HG02938 (cell line): ENCODE measurements at regions not wholly inside any gene's neighbourhood (a gene's known extent, or its start where the extent isn't known, plus 50 kb on each side); places are given as distances from the start of the nearest gene placed in this dataset.
A peak's percentile ranks its signal among the peaks of the same experiment; 100 is the strongest.

Experiments used
- ATAC-seq: cut with Tn5 transposase; IDR thresholded peaks from one replicate; pipeline ENCODE4 v1.9.1; 2021; ENCODE audit warnings: mild to moderate bottlenecking, moderate library complexity; ENCODE audit not compliant: unreplicated experiment

- no peak for ATAC-seq
These were observed 258.7 kb downstream of the PTEN start for GRCh38 chr10:88122145-88122544.

DNA sequence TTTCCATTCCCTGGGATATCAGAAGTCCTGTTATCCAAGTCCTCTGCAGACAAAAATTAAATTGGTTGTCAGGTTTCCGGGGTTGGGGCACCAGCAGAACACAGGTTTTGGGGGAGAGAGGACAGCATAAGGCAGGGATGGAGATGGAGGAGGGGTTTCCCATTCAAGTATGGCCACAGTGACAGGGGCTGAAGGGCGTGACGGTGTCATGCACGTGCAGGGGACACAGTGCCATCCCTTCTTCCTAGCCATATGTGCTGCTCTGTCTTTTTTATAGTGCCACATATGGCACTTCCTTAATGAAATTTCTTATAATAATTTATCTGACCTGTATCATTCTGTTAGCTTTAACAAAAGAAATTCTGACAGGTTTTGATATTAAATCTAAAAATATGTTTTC is 259.2 kb downstream of the PTEN start:
- ATAC-seq, result no peak

- no peak for ATAC-seq
These were observed 262.3 kb downstream of the PTEN start for GRCh38 chr10:88125766-88126165.

DNA sequence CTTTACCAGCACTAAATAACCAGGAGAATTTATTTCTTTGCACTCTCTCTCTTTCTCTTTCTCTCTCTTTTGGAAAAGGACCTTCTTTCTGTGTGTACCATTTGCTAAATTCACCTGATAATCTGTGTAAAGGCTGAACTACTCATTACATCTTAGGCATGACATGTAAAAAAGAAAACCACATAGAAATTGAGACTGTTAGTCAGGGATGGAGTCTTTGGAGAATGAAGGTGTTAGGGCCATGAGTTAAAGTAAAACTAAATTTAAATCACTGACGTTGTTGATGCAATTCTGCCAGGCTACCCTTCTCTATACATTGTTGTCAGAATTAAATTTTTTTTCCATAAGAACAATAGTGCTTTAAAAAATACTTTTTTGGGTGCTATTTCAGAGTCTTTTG is 263.3 kb downstream of the PTEN start:
- no peak for ATAC-seq

GRCh38 chr10:88127269-88127668 is 263.8 kb downstream of the PTEN start:
- no peak for ATAC-seq

- ATAC-seq, result no peak
These were observed 264.3 kb downstream of the PTEN start for GRCh38 chr10:88127766-88128165.

DNA sequence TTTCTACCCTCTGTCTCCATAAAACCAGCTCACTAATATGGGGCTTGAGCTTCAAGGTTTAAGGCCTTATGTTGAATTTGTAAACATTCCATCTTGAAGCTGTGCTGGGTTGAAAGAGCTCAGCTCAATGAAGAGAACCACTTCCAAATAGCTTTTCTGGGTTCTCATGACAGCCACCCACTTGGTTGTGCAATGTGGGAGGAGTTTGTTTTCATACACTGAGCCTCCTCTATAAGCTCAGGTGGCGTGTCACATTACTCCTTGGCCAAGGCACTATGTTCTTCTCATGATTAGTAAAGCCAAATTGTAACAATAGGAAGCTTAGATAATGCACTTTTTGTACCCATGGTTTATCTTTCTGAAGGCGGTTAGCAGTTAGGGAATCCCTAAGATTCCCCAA is 265.6 kb downstream of the PTEN start:
- no peak for ATAC-seq

GRCh38 chr10:88130912-88131311 is 267.5 kb downstream of the PTEN start:
- no peak for ATAC-seq

GRCh38 chr10:88131511-88132139 is 268.2 kb downstream of the PTEN start:
- no peak for ATAC-seq

DNA sequence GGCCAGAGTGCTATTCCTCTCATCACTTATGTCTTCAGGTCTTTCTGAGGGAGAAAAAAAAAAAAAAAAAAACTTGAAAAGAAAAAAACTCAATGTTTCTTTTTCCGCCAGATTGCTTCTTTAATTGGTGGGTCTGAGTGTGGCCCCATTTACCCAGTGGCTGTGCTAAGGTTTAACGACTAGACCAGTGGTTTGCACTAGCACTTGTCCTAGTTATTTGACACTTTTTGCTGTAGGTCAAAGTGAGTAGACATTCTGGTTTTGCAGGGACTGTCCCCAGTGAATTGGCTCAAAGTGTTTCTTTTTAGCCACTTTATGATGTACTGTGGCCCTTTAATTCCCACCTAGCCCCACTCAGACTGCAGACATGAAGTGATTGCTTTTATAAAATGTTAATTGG is 273.3 kb downstream of the PTEN start:
- no peak for ATAC-seq

- peak; percentile 90 for ATAC-seq
These were observed 275.0 kb downstream of the PTEN start for GRCh38 chr10:88138319-88138848.

DNA sequence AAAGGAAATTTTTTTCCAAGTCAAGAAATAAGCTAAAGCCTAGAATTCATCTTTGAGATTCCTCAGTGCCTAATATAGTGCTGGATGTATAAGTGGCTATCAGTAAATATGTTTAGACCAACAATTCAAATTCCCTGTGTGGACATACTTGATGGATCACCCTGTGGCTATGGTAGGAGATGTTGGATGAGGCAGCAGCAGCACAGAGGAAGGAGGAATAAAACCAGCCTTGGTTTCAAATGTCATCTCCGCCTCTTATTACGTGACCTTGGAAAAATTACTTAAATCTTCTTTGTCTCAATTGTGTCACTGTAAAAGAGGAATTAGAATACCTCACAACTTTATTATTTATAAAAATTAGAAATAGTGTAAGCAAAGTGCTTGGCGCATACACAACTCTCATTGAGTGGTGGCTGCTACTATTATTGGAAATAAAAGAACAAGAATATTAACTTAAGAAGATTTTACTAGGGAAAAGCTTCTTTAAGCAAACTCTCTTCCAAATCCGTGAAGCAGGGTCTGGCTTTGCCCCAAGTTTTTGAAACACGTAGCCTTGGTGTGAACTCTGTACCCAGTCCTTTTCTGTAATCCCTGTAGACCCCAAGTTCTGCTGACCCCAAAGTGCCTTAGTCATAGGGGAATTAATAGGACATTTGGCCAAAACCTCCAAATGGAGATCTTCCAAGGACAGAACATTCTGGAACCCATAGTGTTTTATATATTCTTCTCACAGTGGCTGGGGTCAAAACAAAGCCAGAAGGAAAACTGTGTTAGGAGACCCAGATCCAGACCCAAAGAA is 283.8 kb downstream of the PTEN start:
- no peak for ATAC-seq

GRCh38 chr10:88149906-88150305 is 286.5 kb downstream of the PTEN start:
- no peak for ATAC-seq

- no peak for ATAC-seq
These were observed 286.9 kb downstream of the PTEN start for GRCh38 chr10:88150339-88150738.

DNA sequence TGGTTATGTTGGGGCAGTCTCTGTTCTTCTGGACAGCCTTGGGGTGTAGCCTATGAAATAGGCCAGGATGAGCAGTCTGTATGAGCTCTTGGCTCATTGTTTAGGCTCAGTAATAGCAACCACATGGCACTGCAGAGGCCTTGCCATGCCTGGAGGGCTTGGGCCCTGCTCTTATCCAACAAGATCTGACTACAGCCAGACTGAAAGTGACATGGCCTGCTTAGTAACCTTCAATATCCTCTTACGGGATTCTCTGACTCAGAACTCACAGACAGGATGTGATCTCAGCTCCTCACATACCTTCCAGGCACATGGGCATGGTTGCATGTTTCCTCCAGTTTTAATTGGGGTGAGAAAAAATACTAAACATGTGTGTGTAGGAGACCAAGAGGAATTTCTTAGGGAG is 289.3 kb downstream of the PTEN start:
- ATAC-seq, result peak; percentile 84

DNA sequence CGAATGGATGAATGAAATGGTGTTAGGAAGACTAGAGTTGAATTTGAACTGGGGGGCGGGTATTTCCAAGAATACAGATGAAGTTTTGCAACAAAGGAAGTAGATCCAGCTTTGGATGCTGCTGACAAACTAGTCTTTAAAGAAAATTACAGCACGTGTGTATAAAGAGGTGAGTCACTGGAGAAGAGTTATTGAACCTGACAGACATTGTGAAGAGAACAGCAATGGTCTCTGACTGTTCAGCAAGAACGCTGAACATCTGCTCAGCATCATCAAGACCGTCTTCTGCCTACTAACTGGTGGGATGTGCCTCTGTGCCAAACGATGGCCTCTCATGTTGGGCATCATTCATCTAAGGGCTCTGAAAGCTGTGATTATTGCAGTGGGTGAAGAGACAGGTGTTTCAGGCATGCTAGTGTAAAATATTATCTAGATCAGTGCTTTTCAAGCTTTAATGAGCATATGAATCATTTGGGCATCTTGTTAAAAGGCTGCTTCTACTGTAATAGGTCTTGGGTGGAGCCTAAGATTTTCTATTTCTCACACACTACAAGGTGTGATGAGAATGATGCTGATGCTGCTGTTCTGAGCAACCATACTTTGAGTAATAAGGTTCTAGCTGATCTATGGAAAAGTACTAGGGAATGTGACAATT is 291.3 kb downstream of the PTEN start:
- ATAC-seq, result no peak

DNA sequence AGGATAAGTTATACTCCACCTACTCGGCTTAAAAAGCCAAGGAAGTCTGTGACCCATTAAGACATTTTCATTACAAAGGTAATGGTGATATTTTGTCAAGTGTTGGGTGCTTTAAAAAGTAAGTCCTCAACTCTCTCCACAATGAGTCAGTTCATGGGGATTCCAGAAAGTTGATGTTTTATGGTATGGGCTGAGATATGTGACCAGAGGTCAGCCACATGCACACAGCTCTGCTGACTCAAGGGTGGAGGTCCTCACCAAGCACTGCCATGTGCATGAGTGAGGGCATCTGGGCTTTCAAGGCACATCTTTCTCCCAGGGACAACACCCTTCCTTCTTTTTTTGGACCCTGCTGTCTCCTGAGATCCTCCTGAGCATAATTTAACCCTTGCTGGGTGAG is 292.9 kb downstream of the PTEN start:
- no peak for ATAC-seq

DNA sequence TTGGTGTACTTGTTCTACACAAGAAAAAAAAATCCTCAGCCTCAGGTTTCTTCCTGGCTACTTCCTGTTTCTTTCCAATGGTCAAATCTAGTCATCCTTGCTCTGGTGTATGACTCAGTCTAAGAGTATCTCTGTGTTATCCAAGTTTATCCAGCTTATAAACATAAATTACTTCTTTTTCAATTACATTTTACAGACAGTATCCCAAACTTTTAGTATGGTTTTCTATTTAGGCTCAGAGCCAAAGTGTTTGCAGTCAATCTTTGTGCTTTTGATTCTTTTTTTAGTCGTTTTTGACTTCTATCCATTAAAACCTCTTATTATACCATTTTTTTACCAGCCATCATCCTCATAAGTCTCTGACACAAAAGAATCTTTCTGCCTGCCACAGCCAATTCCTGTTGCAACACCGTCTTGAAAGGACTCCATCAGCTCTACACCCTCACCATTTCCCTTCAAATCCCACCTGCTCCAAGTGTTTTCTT is 294.6 kb downstream of the PTEN start:
- no peak for ATAC-seq

DNA sequence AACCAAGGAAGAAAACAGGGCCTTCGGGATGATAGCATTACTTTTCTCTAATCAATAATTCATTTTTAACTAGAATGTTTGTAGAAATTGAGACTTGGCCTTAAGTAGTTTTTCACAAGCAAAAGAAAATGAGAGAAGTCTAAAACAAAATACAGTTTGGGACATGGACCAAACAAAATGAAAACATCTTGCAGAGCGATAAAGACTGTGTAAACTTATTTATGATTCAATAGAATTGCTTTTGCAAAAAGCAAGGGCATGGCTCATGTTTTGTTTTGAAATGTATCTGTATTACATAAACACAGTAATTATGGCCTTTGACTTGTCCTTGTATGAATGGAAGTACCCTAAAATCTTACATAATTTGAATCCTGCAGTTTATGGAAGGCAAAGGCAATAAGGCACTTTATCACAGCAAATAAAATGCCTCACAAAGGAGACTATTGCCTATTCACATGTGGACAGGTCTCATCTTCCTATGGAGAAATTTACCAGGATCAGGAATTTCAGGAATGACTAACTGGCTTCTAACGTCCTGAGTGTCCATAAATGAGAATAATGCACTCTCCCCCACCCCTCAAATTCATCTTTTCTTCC is 295.2 kb downstream of the PTEN start:
- no peak for ATAC-seq

- ATAC-seq, result no peak
These were observed 295.9 kb downstream of the PTEN start for GRCh38 chr10:88159127-88159829.

GRCh38 chr10:88161070-88161469 is 297.6 kb downstream of the PTEN start:
- no peak for ATAC-seq
